ENCODE measurements at regions not wholly inside any gene's neighbourhood (a gene's known extent, or its start where the extent isn't known, plus 50 kb on each side); places are given as distances from the start of the nearest gene placed in this dataset.

DNA sequence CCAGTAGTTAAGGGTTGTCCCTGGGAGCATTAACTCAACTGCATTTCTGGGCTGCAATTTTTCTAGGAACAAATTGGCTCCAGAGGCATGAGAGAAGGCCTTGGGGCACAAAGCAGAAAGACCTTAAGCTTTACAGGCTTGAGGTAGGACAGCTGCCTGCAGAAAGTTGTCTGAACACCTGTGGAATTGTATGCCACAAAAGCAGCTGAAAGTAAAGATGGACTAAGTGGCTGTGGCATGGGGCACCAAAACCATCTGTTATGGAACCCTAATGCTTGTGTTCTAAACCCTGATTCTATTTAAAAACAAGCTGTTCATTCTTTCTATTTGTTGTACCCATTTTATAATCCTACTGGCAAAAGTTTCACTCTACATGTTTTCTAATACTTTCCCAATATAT lies 515.2 kb downstream of the GLUD2 start:
- Histone ChIP-seq H3K4me3 (replicated peaks in 1 of 3; ENCODE audit: low read depth in 2 of 3, low read length in 3 of 3) (no peak overlapping the region), H3K36me3 (replicated peaks in 1 of 2; ENCODE audit: control insufficient read depth in 1 of 2, insufficient read depth in 2 of 2, low read length in 2 of 2) (no peaks in the 10 kb centered on the region), H3K4me2 (replicated peaks; ENCODE audit: extremely low read depth, low read length, poor library complexity, severe bottlenecking) (no peak overlapping the region), H2AFZ (ENCODE audit: insufficient read depth, low read depth, low read length, poor library complexity, severe bottlenecking) (no peak overlapping the region), H3K9me3 (replicated peaks in 1 of 2; ENCODE audit: control insufficient read depth in 1 of 2, insufficient read depth in 1 of 2, low read length in 2 of 2) (no peaks in the 10 kb centered on the region), H4K20me1 (ENCODE audit: insufficient read depth, low read length) (no peaks in the 10 kb centered on the region), H3K9ac (ENCODE audit: insufficient read depth, low read length, poor library complexity, severe bottlenecking) (no peak overlapping the region), H3K27me3 (ENCODE audit: control insufficient read depth in 2 of 2, insufficient read depth in 2 of 2, low read length in 2 of 2) (no peaks in the 10 kb centered on the region), H3K27ac (ENCODE audit: low read depth in 1 of 2, low read length in 2 of 2) (no peak overlapping the region), H3K4me1 (ENCODE audit: control insufficient read depth in 1 of 2, insufficient read depth in 2 of 2, low read length in 2 of 2) (no peaks in the 10 kb centered on the region), H3K79me2 (ENCODE audit: insufficient read depth, low read length) (no peaks in the 10 kb centered on the region)
- intact Hi-C loops (cut with micrococcal nuclease): no loop called here
- Mint-ChIP-seq H3K36me3 (no peaks in the 10 kb centered on the region), H3K4me1 (peaks cover 4% of the 10 kb centered on the region), H3K27ac (no peak overlapping the region), H3K27me3 (ENCODE audit: low read depth in 3 of 3) (peaks cover 0 to 2% (median 0%) of the 10 kb centered on the region in 3 donors), H3K9me3 (no peaks in the 10 kb centered on the region), H3K4me3 (no peak overlapping the region)
- TF ChIP-seq, protein P1, sequence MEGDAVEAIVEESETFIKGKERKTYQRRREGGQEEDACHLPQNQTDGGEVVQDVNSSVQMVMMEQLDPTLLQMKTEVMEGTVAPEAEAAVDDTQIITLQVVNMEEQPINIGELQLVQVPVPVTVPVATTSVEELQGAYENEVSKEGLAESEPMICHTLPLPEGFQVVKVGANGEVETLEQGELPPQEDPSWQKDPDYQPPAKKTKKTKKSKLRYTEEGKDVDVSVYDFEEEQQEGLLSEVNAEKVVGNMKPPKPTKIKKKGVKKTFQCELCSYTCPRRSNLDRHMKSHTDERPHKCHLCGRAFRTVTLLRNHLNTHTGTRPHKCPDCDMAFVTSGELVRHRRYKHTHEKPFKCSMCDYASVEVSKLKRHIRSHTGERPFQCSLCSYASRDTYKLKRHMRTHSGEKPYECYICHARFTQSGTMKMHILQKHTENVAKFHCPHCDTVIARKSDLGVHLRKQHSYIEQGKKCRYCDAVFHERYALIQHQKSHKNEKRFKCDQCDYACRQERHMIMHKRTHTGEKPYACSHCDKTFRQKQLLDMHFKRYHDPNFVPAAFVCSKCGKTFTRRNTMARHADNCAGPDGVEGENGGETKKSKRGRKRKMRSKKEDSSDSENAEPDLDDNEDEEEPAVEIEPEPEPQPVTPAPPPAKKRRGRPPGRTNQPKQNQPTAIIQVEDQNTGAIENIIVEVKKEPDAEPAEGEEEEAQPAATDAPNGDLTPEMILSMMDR (IDR thresholded peaks at IDR 0.05): no peak
- DNase-seq: no peak

DNA sequence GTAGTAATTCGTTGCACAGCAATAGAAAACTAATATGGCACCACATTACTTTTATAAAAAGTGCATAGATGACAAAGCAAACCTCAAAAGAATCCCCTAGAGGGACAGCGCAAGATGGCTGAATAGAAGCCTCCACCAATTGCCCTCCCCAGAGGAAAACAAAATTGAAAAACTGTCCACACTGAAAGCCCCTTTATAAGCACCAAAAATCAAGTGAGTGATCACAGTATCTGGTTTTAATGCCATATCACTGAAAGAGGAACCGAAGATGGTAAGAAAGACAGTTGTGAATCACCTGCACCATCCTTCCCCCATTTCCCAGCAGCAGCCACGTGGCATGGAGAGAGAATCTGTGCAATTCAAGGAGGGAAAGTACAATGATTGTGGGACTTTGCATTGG lies 522.2 kb downstream of the GLUD2 start:
- peaks cover 0 to 3% (median 2%) of the 10 kb centered on the region in 3 donors for H3K27me3 Mint-ChIP-seq (ENCODE audit: low read depth in 3 of 3)
- no peaks in the 10 kb centered on the region for H4K20me1 ChIP-seq (ENCODE audit: insufficient read depth, low read length)
- H3K4me1 ChIP-seq (ENCODE audit: control insufficient read depth in 1 of 2, insufficient read depth in 2 of 2, low read length in 2 of 2): no peaks in the 10 kb centered on the region
- no peaks in the 10 kb centered on the region for H3K27me3 ChIP-seq (ENCODE audit: control insufficient read depth in 2 of 2, insufficient read depth in 2 of 2, low read length in 2 of 2)
- no peaks in the 10 kb centered on the region for H3K36me3 ChIP-seq (replicated peaks in 1 of 2; ENCODE audit: control insufficient read depth in 1 of 2, insufficient read depth in 2 of 2, low read length in 2 of 2)
- H3K4me2 ChIP-seq (replicated peaks; ENCODE audit: extremely low read depth, low read length, poor library complexity, severe bottlenecking): no peak overlapping the region
- TF ChIP-seq, protein P1 (IDR thresholded peaks at IDR 0.05): no peak
- H3K9me3 ChIP-seq (replicated peaks in 1 of 2; ENCODE audit: control insufficient read depth in 1 of 2, insufficient read depth in 1 of 2, low read length in 2 of 2): no peaks in the 10 kb centered on the region
- H3K79me2 ChIP-seq (ENCODE audit: insufficient read depth, low read length): no peaks in the 10 kb centered on the region
- intact Hi-C loops (cut with micrococcal nuclease): no loop called here
- H3K9ac ChIP-seq (ENCODE audit: insufficient read depth, low read length, poor library complexity, severe bottlenecking): no peak overlapping the region
- H2AFZ ChIP-seq (ENCODE audit: insufficient read depth, low read depth, low read length, poor library complexity, severe bottlenecking): no peak overlapping the region
- H3K27ac ChIP-seq (ENCODE audit: low read depth in 1 of 2, low read length in 2 of 2): no peak overlapping the region
- H3K4me3 Mint-ChIP-seq: no peak overlapping the region
- no peak for DNase-seq
- peaks cover 0 to 3% (median 0%) of the 10 kb centered on the region in 7 donors for H3K9me3 Mint-ChIP-seq
- no peaks in the 10 kb centered on the region for H3K36me3 Mint-ChIP-seq
- H3K4me3 ChIP-seq (replicated peaks in 1 of 3; ENCODE audit: low read depth in 2 of 3, low read length in 3 of 3): no peak overlapping the region
- no peak overlapping the region for H3K27ac Mint-ChIP-seq
- no peaks in the 10 kb centered on the region for H3K4me1 Mint-ChIP-seq
- WGBS (ENCODE audit: insufficient coverage): no CpG with 5 or more reads among the region's 4 CpGs

Measured in CD14-positive monocyte (primary cell).